H1 (cell line): ENCODE measurements at regions not wholly inside any gene's neighbourhood (a gene's known extent, or its start where the extent isn't known, plus 50 kb on each side); places are given as distances from the start of the nearest gene placed in this dataset.

Experiments used
- CHD7 ChIP-seq: fragments of 300-600 bp; sonication (generic); IDR thresholded peaks from 2 replicates; pipeline ENCODE4 v1.7.1; 2012; ENCODE audit warnings: low read length, moderate library complexity, mild to moderate bottlenecking, inconsistent platforms; ENCODE audit not compliant: insufficient replicate concordance

GRCh38 chr2:51401546-51401945, 369.6 kb upstream of the NRXN1 start (continued):
- TF ChIP-seq CHD7, result no peak
